RCC 7860 (cell line): ENCODE measurements at regions not wholly inside any gene's neighbourhood (a gene's known extent, or its start where the extent isn't known, plus 50 kb on each side); places are given as distances from the start of the nearest gene placed in this dataset.
"Not testable (repeated sequence)": the region's sequence is repeated elsewhere in the genome, so short reads cannot be mapped to it uniquely, and the experiment has no call there.

ENCODE experiments used
- DNase-seq: peaks from one replicate; pipeline ENCODE4 v3.0.0-alpha.2; 2015; ENCODE audit warnings: low spot score
- FAIRE-seq: peaks from 2 replicates; lab custom pipeline; 2012; peaks lifted over from hg19 to GRCh38; lab: Jason Lieb, UNC

GRCh38 chr4:187098429-187098828 lies 374.8 kb upstream of the FAT1 start:
- FAIRE-seq, result no peak
- no peak for DNase-seq

GRCh38 chr4:187103351-187103750 lies 379.7 kb upstream of the FAT1 start:
- no peak for FAIRE-seq
- no peak for DNase-seq

GRCh38 chr4:187108845-187109244 lies 385.2 kb upstream of the FAT1 start:
- FAIRE-seq (no peak), DNase-seq (no peak)

GRCh38 chr4:187109636-187110035 lies 386.0 kb upstream of the FAT1 start:
- FAIRE-seq, result no peak
- DNase-seq, result no peak

GRCh38 chr4:187118166-187118565 lies 394.5 kb upstream of the FAT1 start:
- DNase-seq, result no peak
- FAIRE-seq, result no peak

GRCh38 chr4:187118602-187119120 lies 395.0 kb upstream of the FAT1 start:
- no peak for DNase-seq
- no peak for FAIRE-seq

- DNase-seq, result no peak
- no peak for FAIRE-seq
Measured at GRCh38 chr4:187124331-187124730, 400.7 kb upstream of the FAT1 start.

GRCh38 chr4:187125062-187125461 lies 401.4 kb upstream of the FAT1 start:
- FAIRE-seq, result no peak
- no peak for DNase-seq

- FAIRE-seq (no peak), DNase-seq (no peak)
Measured at GRCh38 chr4:187127456-187127855, 403.8 kb upstream of the FAT1 start.

- FAIRE-seq (no peak), DNase-seq (no peak)
Measured at GRCh38 chr4:187128222-187128621, 404.6 kb upstream of the FAT1 start.

GRCh38 chr4:187128976-187129375 lies 405.3 kb upstream of the FAT1 start:
- DNase-seq (no peak), FAIRE-seq (no peak)

GRCh38 chr4:187131826-187132225 lies 408.2 kb upstream of the FAT1 start:
- not testable (repeated sequence) for FAIRE-seq, DNase-seq

GRCh38 chr4:187135878-187136277 lies 412.2 kb upstream of the FAT1 start:
- DNase-seq, result no peak
- no peak for FAIRE-seq

GRCh38 chr4:187139141-187139540 lies 415.5 kb upstream of the FAT1 start:
- DNase-seq, result no peak
- FAIRE-seq, result no peak

GRCh38 chr4:187141101-187141500 lies 417.4 kb upstream of the FAT1 start:
- DNase-seq, result no peak
- FAIRE-seq, result no peak

GRCh38 chr4:187149229-187149945 lies 425.7 kb upstream of the FAT1 start:
- no peak for FAIRE-seq

GRCh38 chr4:187157380-187157958 lies 433.8 kb upstream of the FAT1 start:
- no peak for DNase-seq
- FAIRE-seq, result no peak

More at GRCh38 chr4:187149229-187149945, 425.7 kb upstream of the FAT1 start:
- no peak for DNase-seq

GRCh38 chr4:187158003-187158402 lies 434.3 kb upstream of the FAT1 start:
- FAIRE-seq, result no peak

GRCh38 chr4:187160486-187160885 lies 436.8 kb upstream of the FAT1 start:
- FAIRE-seq, result no peak
- DNase-seq, result no peak

More at GRCh38 chr4:187158003-187158402, 434.3 kb upstream of the FAT1 start:
- no peak for DNase-seq

GRCh38 chr4:187166886-187167512 lies 443.3 kb upstream of the FAT1 start:
- DNase-seq (no peak), FAIRE-seq (no peak)

GRCh38 chr4:187171706-187172339 lies 448.2 kb upstream of the FAT1 start:
- no peak for DNase-seq
- FAIRE-seq, result no peak
